ENCODE measurements at regions not wholly inside any gene's neighbourhood (a gene's known extent, or its start where the extent isn't known, plus 50 kb on each side); places are given as distances from the start of the nearest gene placed in this dataset.

DNA sequence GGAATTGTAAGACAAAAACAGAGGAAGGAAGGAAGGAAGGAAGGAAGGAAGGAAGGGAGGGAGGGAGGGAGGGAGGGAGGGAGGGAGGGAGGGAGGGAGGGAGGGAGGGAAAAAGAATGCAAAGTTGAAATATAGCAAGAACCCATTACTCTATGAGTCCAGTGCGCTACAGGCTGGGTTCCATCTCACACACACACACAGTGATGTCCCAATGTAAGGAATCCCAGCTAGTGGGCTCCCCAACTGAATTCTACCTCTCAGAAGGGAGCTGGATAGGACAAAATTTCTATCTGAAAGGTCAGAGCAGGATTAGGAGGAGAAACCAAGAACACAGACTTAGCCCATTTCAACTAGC is 173.4 kb downstream of the DAD1 start:
- TF ChIP-seq POLR2A (IDR thresholded peaks at IDR 0.05; ENCODE audit: low read depth, low read length) (no peak), TAF1 (IDR thresholded peaks at IDR 0.05; ENCODE audit: low read depth, low read length) (no peak), POLR2AphosphoS5 (IDR thresholded peaks at IDR 0.05; ENCODE audit: low read depth, low read length) (no peak), SPI1 (IDR thresholded peaks at IDR 0.05; ENCODE audit: low read depth, low read length) (no peak), PAX5 (IDR thresholded peaks at IDR 0.05; ENCODE audit: insufficient read depth, low read length, severe bottlenecking) (no peak)
